DMS 273 (cell line): ENCODE measurements at regions not wholly inside any gene's neighbourhood (a gene's known extent, or its start where the extent isn't known, plus 50 kb on each side); places are given as distances from the start of the nearest gene placed in this dataset.

Experiments
- DNase-seq: peaks from one replicate; lab custom pipeline; 2025; ENCODE audit not compliant: unreplicated experiment; lab: John Stamatoyannopoulos, UW

DNA sequence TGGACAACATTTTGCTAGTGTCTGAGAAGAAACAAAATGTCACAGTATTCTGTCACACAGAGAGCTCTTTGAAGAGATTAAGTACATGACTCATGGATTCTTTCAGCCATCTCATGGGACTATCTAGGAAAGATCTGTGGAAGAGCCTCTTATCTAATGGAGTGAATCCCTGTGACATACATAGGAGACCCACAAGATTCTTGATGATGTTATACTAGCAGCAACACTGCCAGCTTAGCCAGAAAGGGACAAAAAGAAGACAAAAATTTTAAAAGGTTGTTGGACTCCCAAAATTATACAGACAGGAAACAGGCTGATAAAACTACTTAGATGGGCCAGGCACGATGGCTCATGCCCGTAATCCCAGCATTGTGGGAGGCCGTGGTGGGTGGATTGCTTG, 143.3 kb upstream of the MGAT5 start:
- DNase-seq: no peak

DNA sequence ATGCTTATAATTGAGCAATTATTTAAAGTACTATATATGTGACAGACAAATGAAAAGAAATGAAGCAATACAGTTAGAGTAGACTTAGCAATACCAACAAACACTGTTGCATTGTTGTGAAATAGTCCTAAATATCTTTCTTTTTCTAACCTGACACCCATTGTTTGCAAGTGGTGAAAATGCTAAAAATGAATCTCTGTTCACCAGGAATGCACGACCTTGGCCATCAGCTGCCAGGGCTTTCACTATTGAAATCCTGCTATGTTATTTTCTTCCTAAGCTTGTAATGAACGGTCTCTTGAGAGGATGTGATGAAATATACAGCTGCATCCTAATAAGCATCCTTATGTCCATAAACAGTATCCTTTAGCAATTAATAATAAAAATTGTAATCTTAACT, 136.2 kb upstream of the MGAT5 start:
- no peak for DNase-seq

DNA sequence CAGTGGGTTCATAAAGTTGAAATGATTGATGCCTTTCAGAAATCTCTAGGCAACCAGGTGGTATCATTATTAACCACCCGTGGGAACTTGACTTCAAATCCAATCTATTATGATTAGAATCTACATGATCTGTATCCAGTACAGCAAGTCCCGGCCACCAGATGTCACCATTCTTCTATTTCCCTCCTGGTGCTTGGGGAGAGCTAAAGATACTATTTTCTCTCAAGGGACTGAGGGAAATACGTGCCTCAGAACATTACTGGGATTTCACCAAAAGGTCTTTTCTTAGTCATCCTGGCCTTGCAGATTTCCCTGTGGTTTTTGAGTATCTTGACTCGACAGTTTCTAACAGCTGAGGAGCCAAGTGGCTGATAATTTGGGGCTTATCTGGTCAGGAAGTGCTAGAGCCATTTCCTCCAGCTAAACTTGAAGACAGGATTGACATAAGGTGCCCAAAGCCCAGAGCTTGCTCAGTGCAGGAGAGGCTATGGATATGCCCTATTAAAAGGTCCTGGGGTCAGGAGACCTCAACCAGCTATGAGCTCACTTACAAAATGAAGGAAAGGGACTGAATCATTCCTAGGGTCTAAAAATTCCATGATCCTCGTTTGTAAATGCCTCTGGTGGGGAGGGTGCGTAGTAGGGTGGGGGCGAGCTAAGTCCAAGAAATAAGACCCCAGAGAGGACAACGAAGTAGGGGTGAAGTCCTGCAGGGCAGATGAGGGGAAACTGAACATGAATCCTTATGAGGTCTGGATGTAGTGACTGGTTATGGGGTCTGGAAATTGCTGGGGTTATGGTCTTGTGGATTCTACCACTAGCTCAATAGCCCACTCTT, 135.4 kb upstream of the MGAT5 start:
- DNase-seq: peak; percentile 92

DNA sequence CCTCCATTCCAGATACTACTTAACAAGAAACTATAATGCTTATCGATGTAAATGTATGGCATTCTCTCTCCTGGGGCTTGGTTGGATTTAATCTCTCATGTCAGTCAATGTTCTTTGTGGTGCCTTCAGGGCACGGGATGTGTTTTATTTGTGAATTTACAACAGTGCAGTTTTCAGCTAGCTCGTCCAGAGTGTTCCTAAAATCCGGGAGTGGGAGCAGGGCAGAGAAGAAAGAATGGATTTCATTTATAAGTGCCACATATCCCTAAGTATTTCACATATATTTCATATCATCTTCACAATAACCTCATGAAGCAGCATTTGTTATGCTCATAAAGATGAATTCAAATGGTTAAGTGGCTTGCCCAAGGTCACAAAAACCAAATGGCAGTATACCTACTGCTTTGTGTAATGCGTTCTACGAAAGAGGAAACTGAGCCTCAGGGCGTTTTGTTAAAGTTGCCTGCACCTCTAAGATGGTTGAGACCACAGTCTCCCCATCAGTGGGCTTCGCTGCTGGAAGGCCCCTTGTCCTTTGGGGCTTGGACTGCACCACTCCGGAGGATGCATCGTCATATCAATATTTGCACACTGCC, 134.7 kb upstream of the MGAT5 start:
- DNase-seq: no peak

DNA sequence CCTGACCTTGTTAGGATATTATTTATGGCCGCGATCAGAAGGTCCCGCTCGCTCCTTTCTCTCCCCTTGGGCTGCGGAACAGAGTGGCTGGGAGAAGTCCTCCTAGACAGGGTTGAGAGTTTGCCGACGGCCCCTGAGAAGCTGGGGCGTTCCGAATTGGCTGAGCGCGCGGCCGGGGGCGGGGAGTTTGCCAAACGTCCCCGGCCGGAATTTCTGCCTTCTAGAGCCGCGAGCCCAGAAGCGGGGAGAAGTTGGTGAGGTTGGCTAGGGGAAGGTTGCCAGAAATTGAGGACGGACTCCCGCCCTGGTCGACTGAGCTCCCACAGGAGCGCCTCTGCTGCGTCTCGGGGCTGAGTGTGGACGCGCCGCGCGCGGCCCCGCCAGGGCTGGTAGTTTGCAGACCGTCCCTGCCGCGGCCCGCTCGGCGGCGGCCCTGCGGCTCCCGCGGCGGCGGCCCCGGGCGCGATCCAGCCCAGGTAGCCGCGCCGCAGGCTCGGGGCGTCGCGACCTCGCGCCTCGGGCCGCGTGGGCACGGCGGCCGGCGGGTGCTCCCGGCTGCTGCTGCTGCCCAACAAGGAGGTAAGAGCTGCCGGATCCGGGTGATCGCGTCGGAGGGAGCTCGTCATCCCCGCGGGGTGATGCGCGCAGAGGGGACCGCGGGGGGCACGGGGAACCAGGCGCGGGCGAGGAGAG, 134.0 kb upstream of the MGAT5 start:
- peak; percentile 97 for DNase-seq

DNA sequence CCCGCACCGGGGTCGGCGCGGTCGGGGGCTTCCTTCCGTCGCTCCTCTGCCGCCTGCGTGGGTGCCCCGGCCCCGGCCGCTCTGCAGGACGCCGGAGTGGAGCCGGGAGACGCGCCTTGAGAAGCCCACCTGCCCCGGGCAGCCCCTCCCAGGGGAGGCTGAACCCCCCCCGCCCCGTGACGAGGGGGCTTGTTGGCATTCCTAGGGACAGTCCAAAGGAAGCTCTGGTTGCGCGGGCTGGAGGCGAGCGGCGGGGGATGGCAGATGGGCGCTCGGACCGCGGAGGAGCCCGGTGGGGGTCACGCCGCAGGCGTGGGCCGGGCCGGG, 133.5 kb upstream of the MGAT5 start:
- DNase-seq: peak; percentile 62

DNA sequence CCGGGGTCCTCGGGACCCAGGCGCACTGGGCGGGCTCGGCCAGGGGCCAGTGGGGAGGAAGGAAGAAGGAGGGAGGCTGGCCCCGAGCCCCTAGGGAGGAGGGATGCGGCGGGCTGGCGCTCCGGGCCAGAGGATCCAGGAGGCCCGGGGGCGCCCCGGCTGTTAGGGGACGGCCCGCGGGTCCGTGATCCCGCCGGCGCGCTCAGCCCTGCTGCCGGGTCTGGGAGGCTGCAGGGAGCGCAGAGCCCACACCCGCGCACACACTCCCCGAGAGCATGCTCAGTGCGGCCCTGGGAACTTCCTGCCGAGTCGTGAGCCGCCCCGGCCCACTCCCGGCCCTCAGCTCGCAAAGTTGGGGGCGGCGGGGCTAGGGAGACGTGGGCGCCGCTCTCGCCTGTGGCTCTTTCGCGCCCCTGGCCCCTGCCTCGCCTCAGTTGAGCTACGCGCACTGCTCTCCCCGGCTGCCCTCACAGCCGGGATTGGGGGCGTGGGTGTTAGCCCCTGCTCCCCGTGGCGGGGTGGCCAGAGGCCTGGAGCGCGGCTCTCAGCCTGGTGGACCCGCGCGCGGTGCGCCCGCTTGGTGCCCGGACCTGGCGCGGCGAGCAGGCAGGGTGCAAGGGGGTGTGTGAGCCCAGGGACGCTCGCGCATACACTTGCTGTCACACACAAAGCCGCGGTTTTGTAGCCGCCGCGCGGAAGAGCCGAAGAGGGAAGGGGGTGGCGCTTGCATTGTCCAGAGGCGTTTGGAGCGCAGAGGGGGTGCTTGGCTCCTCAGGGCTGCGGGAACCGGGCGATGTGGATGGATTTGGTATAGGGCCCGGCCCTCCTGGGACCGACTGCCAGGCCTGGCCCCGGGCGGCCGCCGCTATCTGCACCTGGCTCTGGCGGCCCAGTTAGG, 132.9 kb upstream of the MGAT5 start:
- DNase-seq: peak; percentile 76

DNA sequence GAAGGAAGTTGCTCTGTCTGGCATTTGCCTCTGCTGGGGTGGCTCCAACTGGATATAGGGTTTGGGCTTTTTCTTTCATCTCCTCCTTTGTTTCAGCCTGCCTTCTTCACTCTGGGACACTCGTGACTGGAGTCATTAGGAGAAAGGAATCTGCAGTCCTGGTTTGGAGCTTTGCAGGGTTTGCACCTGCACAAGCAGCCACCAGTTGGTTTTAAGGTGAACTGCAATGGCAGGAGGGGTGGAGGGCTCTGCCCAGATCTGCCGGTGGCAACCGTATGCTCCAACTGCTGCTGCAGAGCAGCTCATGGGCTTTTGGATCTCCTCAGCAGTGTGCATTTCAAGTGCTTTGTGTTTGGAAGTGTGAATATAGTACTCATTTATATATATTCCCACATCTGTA, 131.3 kb upstream of the MGAT5 start:
- DNase-seq: peak; percentile 72

DNA sequence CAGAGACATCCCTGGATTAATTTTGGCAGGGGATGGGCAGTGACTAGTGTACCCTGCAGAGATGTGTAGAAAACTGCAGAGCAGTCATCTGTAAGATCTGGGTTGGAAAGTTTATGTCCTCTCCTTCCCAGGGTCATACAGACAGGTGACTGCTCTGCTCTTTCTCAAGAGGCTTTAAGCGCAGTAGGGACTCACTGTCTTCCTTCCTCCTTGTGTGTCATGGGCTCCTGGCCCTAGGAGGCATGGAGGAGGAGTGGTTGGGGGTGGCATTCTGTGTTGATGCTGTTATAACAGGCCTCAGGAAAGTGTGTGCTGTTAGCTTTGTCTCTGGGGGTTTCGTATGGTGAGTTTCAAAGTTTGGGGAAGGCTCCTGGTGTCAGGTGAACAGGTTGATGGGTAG, 130.5 kb upstream of the MGAT5 start:
- DNase-seq: peak; percentile 38

DNA sequence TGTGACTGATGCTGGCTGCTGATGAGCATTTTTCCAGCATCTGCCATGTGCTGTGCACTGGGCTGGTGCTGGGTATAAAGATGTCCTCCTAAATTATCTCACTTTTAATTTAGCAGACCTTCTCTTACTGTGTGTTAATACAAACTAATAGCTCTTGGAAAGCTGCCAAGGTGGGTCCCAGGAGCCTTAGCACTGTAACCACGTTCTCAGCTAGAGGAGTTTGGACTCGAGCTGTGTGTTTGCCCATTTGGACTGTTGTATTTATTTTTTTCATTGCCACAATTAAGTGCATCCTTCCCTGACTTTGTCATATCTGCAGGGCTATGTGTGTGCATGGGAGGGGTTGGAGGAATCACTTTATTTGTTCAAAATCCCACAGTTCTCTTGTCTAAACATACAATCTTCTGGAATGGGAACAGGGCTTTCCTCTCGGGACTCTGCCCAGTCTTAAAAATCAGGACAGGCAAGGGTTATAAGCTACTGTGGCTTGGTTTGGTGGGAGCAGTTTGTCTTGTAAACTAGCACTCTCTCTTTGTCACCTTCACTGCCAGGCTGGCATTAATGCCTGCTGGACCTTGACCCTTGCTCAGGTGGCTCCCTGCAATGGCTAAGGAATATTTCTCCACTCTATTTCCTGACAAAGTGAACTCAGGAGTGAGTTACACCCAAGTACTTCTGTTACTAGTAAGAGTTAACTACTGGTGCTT, 129.7 kb upstream of the MGAT5 start:
- peak; percentile 89 for DNase-seq

DNA sequence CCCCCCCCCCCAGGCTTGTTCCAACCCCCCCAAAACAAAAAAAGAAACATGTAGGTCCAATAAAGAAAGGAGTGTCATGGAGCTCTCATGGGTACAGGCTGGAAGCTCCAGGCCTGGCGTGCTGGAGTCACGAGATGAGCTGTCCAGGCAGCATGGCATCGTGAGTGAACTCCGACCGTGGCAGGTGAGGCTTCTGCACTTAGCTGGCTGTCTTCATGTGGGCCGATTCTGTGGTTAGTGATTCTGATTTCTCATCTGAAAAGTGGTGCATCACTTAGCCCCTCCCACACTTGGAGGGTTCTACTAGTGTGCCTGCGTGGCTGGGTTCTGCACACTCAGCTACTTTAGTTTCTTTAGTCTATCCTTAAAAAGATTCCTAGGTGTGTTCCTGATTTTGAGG, 126.4 kb upstream of the MGAT5 start:
- DNase-seq: no peak

DNA sequence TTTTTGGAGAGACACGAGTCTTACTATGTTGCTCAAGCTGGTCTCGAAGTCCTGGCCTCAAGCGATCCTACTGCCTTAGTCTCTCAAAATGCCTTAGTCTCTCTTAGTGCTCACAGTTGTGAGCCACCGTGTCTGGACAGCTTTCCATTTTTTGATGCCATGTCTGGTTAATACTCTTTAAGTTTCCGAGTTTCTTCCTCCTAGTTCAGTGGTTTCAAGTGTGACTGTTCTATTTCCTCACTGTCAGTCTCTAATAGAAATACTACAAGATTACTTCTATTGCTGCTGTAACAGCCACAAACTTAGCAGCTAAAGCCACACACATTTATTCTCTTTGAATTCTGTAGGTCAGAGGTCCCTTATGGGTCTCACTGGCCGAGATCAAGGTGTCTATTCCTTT, 125.1 kb upstream of the MGAT5 start:
- DNase-seq: no peak

DNA sequence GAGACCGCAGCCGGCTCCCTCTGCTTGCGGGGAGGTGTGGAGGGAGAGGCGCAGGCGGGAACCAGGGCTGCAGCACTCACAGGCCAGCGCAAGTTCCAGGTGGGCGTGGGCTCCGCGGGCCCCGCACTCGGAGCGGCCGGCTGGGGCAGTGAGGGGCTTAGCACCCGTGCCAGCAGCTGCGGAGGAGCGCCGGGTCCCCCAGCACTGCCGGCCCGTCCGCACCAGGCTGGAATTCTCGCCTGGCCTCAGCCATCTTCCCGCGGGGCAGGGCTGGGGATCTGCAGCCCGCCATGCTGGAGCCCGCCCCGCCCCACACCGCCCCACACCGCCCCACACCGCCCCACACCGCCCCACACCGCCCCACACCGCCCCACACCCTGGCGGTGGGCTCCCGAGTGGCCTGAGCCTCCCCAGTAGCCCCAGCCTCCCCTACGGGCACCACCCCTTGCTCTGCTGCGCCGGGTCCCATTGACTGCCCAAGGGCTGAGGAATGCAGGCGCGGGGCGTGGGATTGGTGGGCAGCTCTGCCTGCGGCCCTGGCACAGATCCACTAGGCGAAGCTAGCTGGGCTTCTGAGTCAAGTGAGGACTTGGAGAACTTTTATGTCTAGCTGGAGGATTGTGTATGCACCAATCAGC, 123.9 kb upstream of the MGAT5 start:
- no peak for DNase-seq

DNA sequence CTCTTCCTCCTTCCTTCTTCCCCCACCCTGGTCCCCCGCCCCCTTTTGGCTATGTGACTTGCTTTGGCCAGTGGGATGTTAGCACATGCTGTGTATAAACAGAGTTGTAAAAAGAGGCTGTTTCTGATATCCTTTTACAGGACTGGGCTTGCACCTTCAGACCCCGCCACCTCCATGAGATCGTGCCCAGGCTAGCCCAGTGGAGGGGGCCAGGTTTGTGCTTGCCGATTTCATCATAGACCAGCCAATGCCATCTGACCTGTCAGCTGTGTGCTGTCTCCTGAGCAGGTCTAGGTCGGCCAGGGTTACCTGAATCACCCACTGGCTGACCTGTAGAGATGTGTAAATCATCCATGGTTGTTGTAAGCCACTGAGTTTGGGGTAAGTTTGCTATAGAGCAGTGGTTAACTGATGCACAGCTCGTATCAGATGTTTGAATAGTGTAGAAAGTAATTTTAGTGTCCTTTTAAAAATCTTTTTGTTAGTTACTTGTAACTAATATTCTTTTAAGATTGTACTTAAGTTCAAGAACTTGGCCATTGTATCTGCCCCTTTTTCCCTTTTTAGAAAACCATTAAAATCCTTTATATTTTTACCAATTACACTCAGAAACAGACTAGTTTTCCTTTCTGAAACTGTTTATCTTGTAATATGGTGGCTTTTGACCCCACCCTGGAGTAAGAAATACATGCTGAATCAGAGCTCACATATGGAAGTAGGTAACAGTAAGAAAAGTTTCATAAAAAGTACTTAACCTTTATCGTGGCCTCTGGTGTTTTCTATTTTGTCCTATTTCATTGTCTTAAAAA, 122.0 kb upstream of the MGAT5 start:
- peak; percentile 42 for DNase-seq

DNA sequence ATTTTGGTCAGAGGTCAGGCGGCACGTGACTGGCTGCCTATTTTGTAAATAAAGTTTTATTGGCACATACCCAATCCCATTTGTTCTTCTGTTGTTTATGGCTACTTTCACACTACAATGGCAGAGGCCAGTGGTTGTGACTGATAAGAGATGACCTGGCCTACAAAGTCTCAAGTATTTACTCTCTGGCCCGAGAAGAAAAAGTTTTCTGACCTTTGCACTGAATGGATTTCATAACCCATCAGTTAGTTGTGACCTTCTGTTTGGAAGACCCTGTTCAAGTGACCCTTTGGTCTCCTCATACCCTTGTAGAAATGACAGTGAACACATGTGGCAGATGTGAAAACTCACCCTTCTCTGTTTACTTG, 121.4 kb upstream of the MGAT5 start:
- no peak for DNase-seq

DNA sequence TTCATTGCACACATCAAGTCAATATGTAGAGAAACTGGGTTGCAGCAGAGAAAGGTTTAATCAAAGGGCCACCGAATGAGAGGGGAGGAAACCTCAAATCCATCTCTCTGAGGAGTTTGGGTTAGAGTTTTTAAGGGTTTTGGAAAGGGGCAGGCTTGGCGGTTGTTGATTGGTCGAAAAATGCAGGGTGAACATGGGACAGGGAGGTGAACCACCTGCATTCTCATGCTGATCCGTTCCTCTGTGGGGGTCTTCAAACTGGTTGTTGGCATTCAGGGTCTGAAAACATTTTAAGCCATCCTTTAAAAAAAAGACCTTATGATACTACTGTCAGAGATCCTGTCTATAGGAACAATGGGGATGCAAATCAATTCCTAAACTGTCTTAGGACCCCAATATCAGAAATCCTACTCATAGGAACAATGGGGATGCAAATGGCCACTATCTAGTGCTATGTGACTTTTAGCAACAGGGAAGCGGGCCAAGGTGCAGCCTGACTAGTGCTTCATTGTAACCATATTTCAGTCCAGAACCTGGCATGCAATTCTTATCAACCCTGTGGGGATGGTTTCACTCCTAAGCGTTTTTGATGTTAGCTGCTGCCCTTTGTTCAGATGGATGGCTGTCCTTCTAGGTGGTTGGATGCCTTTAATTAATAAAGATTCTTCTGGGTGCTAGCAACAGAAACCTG, 120.1 kb upstream of the MGAT5 start:
- DNase-seq: no peak

DNA sequence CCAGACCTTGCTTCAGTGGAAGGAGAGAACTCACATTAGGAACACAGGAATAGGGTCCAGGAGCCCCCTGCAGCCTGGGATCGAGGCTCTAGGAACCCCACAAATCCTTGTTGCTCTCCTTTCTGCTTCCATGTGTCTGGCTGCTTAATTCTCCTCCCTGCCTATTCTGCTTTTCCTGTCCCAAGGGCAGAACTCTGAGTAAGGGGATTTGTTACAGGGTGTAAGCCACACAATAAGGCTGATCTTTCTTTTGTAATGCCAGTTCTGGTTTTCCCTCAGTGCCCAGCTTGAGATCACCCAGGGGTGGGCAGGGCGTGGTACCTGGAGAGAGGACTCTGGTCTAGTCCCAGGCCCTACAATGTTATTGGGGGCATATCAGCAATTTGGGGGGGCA, 119.6 kb upstream of the MGAT5 start:
- no peak for DNase-seq

DNA sequence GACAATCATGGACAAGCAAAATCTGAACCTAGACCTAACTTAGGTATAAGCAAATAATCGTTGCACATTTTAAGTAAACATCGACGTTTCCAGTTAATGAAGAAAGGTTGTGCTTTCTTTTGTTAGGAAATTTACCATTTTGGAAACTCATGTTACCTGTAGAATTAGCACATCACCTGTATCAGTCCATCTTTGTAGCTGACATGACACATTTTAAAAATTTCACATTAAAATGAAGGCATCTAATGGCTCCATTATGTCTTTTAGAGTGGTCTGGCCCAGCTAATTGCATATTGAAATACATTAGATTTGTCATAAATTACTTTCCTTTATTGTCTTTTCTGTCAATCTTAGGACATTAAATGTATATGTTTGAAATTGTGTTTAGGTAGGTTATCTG, 119.0 kb upstream of the MGAT5 start:
- no peak for DNase-seq

DNA sequence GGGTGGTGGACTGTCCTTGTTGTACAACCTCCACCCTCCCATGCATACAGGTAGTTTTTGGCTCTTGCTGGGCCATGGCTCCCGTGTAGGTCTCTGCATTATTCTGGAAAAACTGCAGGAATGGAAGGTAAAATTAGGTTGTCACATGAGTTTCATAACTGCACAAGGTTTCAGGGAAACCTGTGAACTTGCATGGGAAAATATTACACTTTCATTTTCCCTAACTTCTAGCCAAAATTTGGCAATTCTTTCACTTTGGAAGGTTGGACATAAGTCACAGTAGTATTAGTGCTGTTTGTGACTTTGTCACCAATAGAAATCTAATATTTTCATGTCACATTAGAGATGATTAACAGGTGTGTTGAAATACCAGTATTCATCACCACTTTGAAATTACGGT, 118.1 kb upstream of the MGAT5 start:
- DNase-seq: no peak
